Heart left ventricle (tissue), 13 donors: ENCODE measurements at regions not wholly inside any gene's neighbourhood (a gene's known extent, or its start where the extent isn't known, plus 50 kb on each side); places are given as distances from the start of the nearest gene placed in this dataset.

Experiments used
- CTCF ChIP-seq, 12 donors: fragments of 200-600 bp; sonication (generic) in 4 of 12; IDR thresholded peaks; one replicate each; pipeline versions ENCODE4 v1.5.0 to v1.8.0; 2018 to 2022; ENCODE audit warnings: antibody characterized with exemption in 12 of 12, mild to moderate bottlenecking in 5 of 12
- POLR2A ChIP-seq, 2 donors: fragments of 450-650 bp; IDR thresholded peaks; one replicate each; pipeline ENCODE4 v1.6.1; 2017; ENCODE audit warnings: antibody characterized with exemption in 2 of 2, mild to moderate bottlenecking in 2 of 2, moderate library complexity in 2 of 2
- donor health status: ischemic (EF 13 %, LVEDD 7.1; RV severe dilation, severe dysfunction).
- donor health status: DM: no; HTN: yes; CAD: no.
- donor health status: DM: no; HTN: no; CAD: no.
- donor health status: ischemic (EF 25% LVEDD 6.9; RV normal size, moderate dysfunction).
- donor health status: ischemic (EF 25% LVEDD 5.7; RV mildly dilated, moderate dysfunction).
- donor health status: ischemic (EF 35%, LVEDD 5.7; RV mildly dilated, moderate dysfunction).
- donor health status: nonischemic (EF 11% LVEDD 7.7; RV severe dilation, severe dysfunction).
- donor health status: DM: yes; HTN: yes; CAD: no.
- donor health status: PGD.
- donor health status: ischemic (EF 29% LVEDD 5.4; RV normal size, mild dysfunction).
- donor health status: nonischemic (EF 23%, LVEDD 6.1; RV moderate dilation, normal function).

DNA sequence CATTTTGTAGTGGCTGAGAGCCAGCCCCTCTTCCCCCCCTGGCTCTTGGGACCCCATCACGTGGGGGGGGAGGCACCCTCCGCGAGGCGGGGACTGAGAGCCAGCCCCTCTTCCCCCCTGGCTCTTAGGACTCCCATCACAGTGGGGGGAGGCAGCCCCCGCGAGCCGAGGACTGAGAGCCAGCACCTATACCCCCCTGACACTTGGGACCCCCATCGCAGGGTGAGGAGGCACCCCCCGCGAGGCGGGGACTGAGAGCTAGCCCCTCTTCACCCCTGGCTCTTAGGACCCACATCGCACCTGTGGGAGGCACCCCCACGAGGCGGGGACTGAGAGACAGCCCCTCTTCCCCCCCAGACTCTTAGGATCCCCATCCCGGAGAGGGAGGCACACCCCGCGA is 2426.5 kb upstream of the PCDH20 start:
- no peak for TF ChIP-seq CTCF (IDR thresholded peaks at IDR 0.05)
- TF ChIP-seq POLR2A (IDR thresholded peaks at IDR 0.05) = no peak
